Sigmoid colon (tissue), 6 donors: ENCODE measurements at regions not wholly inside any gene's neighbourhood (a gene's known extent, or its start where the extent isn't known, plus 50 kb on each side); places are given as distances from the start of the nearest gene placed in this dataset.

Experiments
- DNase-seq: peaks from one replicate; pipeline ENCODE4 v3.0.0-alpha.2; 2019
- H3K27ac ChIP-seq, 4 donors: fragments of 200-600 bp; sonication (generic); one replicate each; pipeline ENCODE4 v1.5.1; 2016 to 2019; ENCODE audit warnings: mild to moderate bottlenecking in 1 of 4
- H3K27me3 ChIP-seq, 3 donors: fragments of 200-600 bp; sonication (generic); one replicate each; pipeline ENCODE4 v1.5.1; 2019; ENCODE audit warnings: mild to moderate bottlenecking in 1 of 3
- H3K36me3 ChIP-seq, 4 donors: fragments of 200-600 bp; sonication (generic); one replicate each; pipeline ENCODE4 v1.5.1; 2016 to 2019
- H3K4me1 ChIP-seq, 4 donors: fragments of 200-600 bp; sonication (generic); one replicate each; pipeline ENCODE4 v1.5.1; 2017 to 2019
- H3K4me3 ChIP-seq, 4 donors: fragments of 200-600 bp; sonication (generic); one replicate each; pipeline ENCODE4 v1.5.1; 2017 to 2019; ENCODE audit warnings: mild to moderate bottlenecking in 2 of 4, moderate library complexity in 1 of 4
- H3K9me3 ChIP-seq, 4 donors: fragments of 200-600 bp in 3 of 4; sonication (generic) in 3 of 4; one replicate each; pipeline versions ENCODE4 v1.5.1 to v1.6.1; 2013 to 2019
- CTCF ChIP-seq, 4 experiments: fragments of 450-650 bp in 3 of 4; fragments of 200-600 bp in 1 of 4; IDR thresholded peaks; one replicate each; pipeline ENCODE4 v1.5.1; 2016 to 2019; ENCODE audit warnings: antibody characterized with exemption in 4 of 4, mild to moderate bottlenecking in 3 of 4, moderate library complexity in 2 of 4
- EP300 ChIP-seq, 4 donors: sonication (generic); formaldehyde crosslinking; IDR thresholded peaks; one replicate each; pipeline ENCODE4 v1.6.1; 2017; ENCODE audit warnings: antibody characterized with exemption in 4 of 4
- POLR2A ChIP-seq, 2 donors: fragments of 450-650 bp; IDR thresholded peaks; one replicate each; pipeline ENCODE4 v1.6.1; 2016; ENCODE audit warnings: antibody characterized with exemption in 2 of 2, mild to moderate bottlenecking in 2 of 2, moderate library complexity in 2 of 2
- POLR2AphosphoS5 ChIP-seq, 4 donors: sonication (generic); formaldehyde crosslinking; IDR thresholded peaks; one replicate each; pipeline ENCODE4 v1.6.1; 2017; ENCODE audit warnings: antibody characterized with exemption in 4 of 4
- WGBS, 2 donors: extraction: QIAGEN DNeasy Blood & Tissue Kit; methylation state at CpG; one replicate each; pipeline ENCODE4 v1.1.7; 2013; 5-methylcytosine and 5-hydroxymethylcytosine counted together
- intact Hi-C: fragments of 100-400 bp; cut with DNase I; formaldehyde crosslinking; loops from one replicate; pipeline ENCODE4 v1.15.1; 2023
- donor health status: healthy with polysubstance abuse.
- donor health status: healthy.

DNA sequence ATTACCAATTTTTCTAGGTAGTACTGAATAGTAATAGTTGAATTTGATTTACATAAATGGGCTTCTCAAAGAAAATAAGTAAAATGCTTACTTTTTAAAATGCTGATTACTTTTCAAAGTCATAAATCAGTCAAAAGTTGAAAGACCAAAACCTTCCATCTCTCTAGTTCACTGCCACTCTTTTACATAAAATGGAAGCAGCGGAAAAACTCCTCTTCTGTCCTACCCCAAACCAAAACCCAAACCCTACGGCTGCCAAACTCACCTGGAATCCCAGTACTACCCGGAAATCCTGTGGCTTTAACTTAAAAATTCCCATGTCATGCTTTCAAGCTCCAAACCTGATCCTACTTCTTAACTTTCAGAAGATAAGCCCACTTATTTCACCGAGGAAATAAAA lies 81.2 kb upstream of the MAPRE2 start:
- no peaks in the 10 kb centered on the region for H3K36me3 ChIP-seq
- no peak overlapping the region for H3K4me3 ChIP-seq
- WGBS, 2 donors, result 27 to 73% methylated on average over 4 of the region's 4 CpGs
- H3K4me1 ChIP-seq, result peaks cover 0 to 8% (median 7%) of the 10 kb centered on the region in 4 donors
- TF ChIP-seq EP300 (IDR thresholded peaks at IDR 0.05) (no peak), POLR2AphosphoS5 (IDR thresholded peaks at IDR 0.05) (no peak), POLR2A (IDR thresholded peaks at IDR 0.05) (no peak), CTCF (IDR thresholded peaks at IDR 0.05) (no peak)
- H3K27me3 ChIP-seq, result no peaks in the 10 kb centered on the region
- no peak for DNase-seq
- intact Hi-C loops, result no loop called here
- H3K27ac ChIP-seq, result no peak overlapping the region
- no peaks in the 10 kb centered on the region for H3K9me3 ChIP-seq

DNA sequence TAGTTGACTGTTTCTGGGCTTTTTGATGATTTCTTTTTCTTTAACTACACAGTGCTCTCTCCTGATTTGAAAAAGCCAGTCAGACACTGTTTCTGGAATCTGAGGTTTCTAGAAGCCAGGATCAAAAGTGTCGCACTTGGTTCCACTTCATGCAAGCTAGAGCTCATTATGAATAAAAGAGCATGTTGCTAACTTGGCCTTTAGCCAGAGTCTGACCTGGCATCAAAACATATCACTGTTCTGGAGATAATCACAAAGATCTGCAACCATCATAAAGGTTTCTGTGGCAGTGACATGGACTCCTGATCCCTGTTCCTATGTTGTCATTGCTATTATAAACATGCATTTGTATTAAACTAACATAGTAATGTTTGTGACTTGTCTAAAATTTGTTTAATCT lies 76.1 kb upstream of the MAPRE2 start:
- no peak for TF ChIP-seq POLR2AphosphoS5 (IDR thresholded peaks at IDR 0.05)
- no peak for TF ChIP-seq CTCF (IDR thresholded peaks at IDR 0.05)
- TF ChIP-seq POLR2A (IDR thresholded peaks at IDR 0.05), result no peak
- TF ChIP-seq EP300 (IDR thresholded peaks at IDR 0.05), result no peak
- no peaks in the 10 kb centered on the region for H3K9me3 ChIP-seq
- H3K4me3 ChIP-seq, result no peak overlapping the region
- WGBS, 2 donors, result 24 to 72% methylated on average over 1 of the region's 1 CpG
- no peaks in the 10 kb centered on the region for H3K4me1 ChIP-seq
- H3K36me3 ChIP-seq, result no peaks in the 10 kb centered on the region
- H3K27me3 ChIP-seq, result no peaks in the 10 kb centered on the region
- intact Hi-C loops, result no loop called here
- DNase-seq, result no peak
- H3K27ac ChIP-seq, result no peak overlapping the region

DNA sequence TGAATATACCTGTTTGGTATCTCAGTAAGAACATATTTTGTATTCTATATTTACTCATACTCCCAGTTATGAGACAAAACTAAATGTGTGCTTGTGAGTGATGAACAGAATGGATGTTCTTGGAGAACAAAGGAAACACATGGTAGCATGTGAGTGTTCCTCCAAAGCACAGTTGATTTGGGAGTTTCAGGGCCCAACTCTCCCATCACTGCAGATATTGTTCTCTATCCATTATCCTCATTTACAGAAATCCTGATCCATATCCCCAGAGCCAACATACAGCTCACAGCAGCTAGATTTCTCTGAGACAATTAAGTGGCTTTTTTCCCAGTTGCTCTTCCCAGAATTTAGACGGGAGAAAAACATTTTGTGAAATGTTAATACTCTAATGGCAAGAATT lies 75.6 kb upstream of the MAPRE2 start:
- Histone ChIP-seq H3K4me1 (no peaks in the 10 kb centered on the region), H3K27me3 (no peaks in the 10 kb centered on the region), H3K9me3 (no peaks in the 10 kb centered on the region), H3K4me3 (no peak overlapping the region), H3K36me3 (no peaks in the 10 kb centered on the region), H3K27ac (no peak overlapping the region)
- 84 to 88% methylated on average over 1 of the region's 1 CpG for WGBS, 2 donors
- intact Hi-C loops, result no loop called here
- no peak for TF ChIP-seq POLR2A (IDR thresholded peaks at IDR 0.05)
- TF ChIP-seq POLR2AphosphoS5 (IDR thresholded peaks at IDR 0.05), result no peak
- no peak for TF ChIP-seq EP300 (IDR thresholded peaks at IDR 0.05)
- TF ChIP-seq CTCF (IDR thresholded peaks at IDR 0.05), result no peak
- DNase-seq, result no peak

GRCh38 chr18:34970106-34970505 lies 71.1 kb upstream of the MAPRE2 start:
- Histone ChIP-seq H3K4me3 (no peak overlapping the region), H3K4me1 (no peaks in the 10 kb centered on the region), H3K27me3 (no peaks in the 10 kb centered on the region), H3K9me3 (peaks cover 0 to 5% (median 0%) of the 10 kb centered on the region in 4 donors), H3K36me3 (no peaks in the 10 kb centered on the region), H3K27ac (no peak overlapping the region)
- no peak for DNase-seq
- TF ChIP-seq EP300 (IDR thresholded peaks at IDR 0.05) (no peak), POLR2AphosphoS5 (IDR thresholded peaks at IDR 0.05) (no peak), CTCF (IDR thresholded peaks at IDR 0.05) (no peak), POLR2A (IDR thresholded peaks at IDR 0.05) (no peak)
- 70 to 76% methylated on average over 3 of the region's 3 CpGs for WGBS, 2 donors
- intact Hi-C loops, result no loop called here

- Histone ChIP-seq H3K9me3 (peaks cover 0 to 5% (median 0%) of the 10 kb centered on the region in 4 donors), H3K27me3 (no peaks in the 10 kb centered on the region), H3K27ac (no peak overlapping the region), H3K36me3 (no peaks in the 10 kb centered on the region), H3K4me1 (peaks cover 0 to 4% (median 2%) of the 10 kb centered on the region in 4 donors), H3K4me3 (no peak overlapping the region)
- no peak for TF ChIP-seq CTCF (IDR thresholded peaks at IDR 0.05)
- WGBS, 2 donors, result 51 to 68% methylated on average over 1 of the region's 1 CpG
- DNase-seq, result no peak
- intact Hi-C loops, result no loop called here
Measured at GRCh38 chr18:34971313-34971712, 69.9 kb upstream of the MAPRE2 start.
